ENCODE measurements at regions not wholly inside any gene's neighbourhood (a gene's known extent, or its start where the extent isn't known, plus 50 kb on each side); places are given as distances from the start of the nearest gene placed in this dataset.

DNA sequence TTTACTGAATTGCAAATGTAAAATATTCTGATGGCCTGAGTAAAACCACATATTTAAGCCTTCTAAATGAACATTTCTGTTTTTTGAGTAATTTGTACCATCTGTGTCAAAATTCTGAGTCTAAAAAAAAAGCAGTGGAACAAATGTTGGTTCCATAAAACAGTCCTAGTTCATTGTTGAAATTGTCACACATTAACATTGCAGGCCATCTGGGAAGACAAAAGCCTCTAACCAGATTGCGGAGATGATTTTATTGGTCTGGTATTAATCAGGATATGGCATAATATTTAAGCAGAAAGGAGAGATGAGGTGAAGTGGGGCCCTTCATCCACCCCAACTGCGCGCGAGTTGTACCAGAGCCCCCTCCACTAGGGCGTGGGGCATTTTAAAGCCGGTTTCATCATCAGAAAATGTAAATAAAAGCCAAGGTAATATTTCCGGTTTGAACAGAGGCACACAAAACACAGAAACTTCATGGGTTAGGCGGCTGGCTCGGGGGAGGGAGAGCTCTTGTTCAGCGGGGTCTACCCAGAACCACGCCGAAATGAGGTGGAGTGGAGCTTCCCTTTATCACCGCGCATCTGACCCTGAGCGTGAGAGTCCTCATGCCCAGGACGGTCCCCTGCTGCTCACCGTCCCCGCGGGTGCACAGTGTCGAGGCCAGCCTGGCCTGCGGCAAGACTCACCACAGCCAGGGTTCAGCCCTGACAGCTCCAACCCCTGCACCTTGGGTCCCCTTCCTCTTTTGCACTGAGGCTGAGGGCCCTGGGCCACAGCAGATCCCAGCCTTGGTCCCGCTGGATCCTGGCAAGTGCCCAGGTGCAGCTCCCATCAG is 169.2 kb downstream of the URI1 start:
- TF ChIP-seq, protein P1, sequence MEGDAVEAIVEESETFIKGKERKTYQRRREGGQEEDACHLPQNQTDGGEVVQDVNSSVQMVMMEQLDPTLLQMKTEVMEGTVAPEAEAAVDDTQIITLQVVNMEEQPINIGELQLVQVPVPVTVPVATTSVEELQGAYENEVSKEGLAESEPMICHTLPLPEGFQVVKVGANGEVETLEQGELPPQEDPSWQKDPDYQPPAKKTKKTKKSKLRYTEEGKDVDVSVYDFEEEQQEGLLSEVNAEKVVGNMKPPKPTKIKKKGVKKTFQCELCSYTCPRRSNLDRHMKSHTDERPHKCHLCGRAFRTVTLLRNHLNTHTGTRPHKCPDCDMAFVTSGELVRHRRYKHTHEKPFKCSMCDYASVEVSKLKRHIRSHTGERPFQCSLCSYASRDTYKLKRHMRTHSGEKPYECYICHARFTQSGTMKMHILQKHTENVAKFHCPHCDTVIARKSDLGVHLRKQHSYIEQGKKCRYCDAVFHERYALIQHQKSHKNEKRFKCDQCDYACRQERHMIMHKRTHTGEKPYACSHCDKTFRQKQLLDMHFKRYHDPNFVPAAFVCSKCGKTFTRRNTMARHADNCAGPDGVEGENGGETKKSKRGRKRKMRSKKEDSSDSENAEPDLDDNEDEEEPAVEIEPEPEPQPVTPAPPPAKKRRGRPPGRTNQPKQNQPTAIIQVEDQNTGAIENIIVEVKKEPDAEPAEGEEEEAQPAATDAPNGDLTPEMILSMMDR (IDR thresholded peaks at IDR 0.05; ENCODE audit: low read depth, low read length), result no peak
- TF ChIP-seq EZH2phosphoT487 (IDR thresholded peaks at IDR 0.05; ENCODE audit: low read depth), result no peak

Data from OCI-LY3 (cell line).